H1 (cell line): ENCODE measurements at regions not wholly inside any gene's neighbourhood (a gene's known extent, or its start where the extent isn't known, plus 50 kb on each side); places are given as distances from the start of the nearest gene placed in this dataset.
"Not testable (repeated sequence)": the region's sequence is repeated elsewhere in the genome, so short reads cannot be mapped to it uniquely, and the experiment has no call there.

Experiments used
- CTCF ChIA-PET: fragments of 300-600 bp; sonication (Branson Sonifier 250); formaldehyde crosslinking; loops from one replicate; lab custom pipeline; 2021; ENCODE audit not compliant: partially characterized antibody; lab: Charles Lee
- POLR2A ChIA-PET: fragments of 300-600 bp; sonication (Branson Sonifier 250); formaldehyde crosslinking; loops from one replicate; lab custom pipeline; 2021; ENCODE audit warnings: inconsistent platforms; ENCODE audit not compliant: partially characterized antibody; lab: Charles Lee
- DNase-seq, 2 experiments: peaks; one replicate each; pipeline versions ENCODE4 v3.0.0 to v3.0.0-alpha.2; 2010 to 2022; ENCODE audit warnings: low spot score in 2 of 2, low read depth in 1 of 2, mixed read lengths in 1 of 2
- FAIRE-seq: peaks from 2 replicates; lab custom pipeline; 2011; peaks lifted over from hg19 to GRCh38; lab: Jason Lieb, UNC
- H2AFZ ChIP-seq: 2 replicates; pipeline ENCODE4 v1.8.1; 2012; ENCODE audit warnings: low read length, inconsistent platforms
- H2AK5ac ChIP-seq: 2 replicates; pipeline ENCODE4 v1.6.1; 2013; ENCODE audit warnings: low read depth, low read length
- H2BK120ac ChIP-seq: replicated peaks from 2 replicates; pipeline ENCODE3; 2013; ENCODE audit warnings: low read depth, low read length, inconsistent platforms
- H2BK12ac ChIP-seq: 2 replicates; pipeline ENCODE4 v1.6.1; 2013; ENCODE audit warnings: low read depth, low read length
- H2BK15ac ChIP-seq: 2 replicates; pipeline ENCODE4 v1.6.1; 2013; ENCODE audit warnings: low read length
- H2BK20ac ChIP-seq: 2 replicates; pipeline ENCODE4 v1.6.1; 2013; ENCODE audit warnings: low read length
- H2BK5ac ChIP-seq: 2 replicates; pipeline ENCODE4 v1.6.1; 2013; ENCODE audit warnings: low read depth, low read length
- H3K14ac ChIP-seq: 2 replicates; pipeline ENCODE4 v1.6.1; 2013; ENCODE audit warnings: inconsistent platforms; ENCODE audit not compliant: insufficient read length
- H3K18ac ChIP-seq: 2 replicates; pipeline ENCODE4 v1.6.1; 2013; ENCODE audit warnings: low read length; ENCODE audit errors: extremely low read depth
- H3K23ac ChIP-seq: 2 replicates; pipeline ENCODE4 v1.6.1; 2013; ENCODE audit warnings: inconsistent platforms; ENCODE audit not compliant: insufficient read length
- H3K23me2 ChIP-seq: 2 replicates; pipeline ENCODE4 v1.6.1; 2013; ENCODE audit warnings: low read depth, low read length
- H3K27ac ChIP-seq: 2 replicates; pipeline ENCODE4 v1.6.1; 2011; ENCODE audit warnings: low read depth, low read length, inconsistent platforms
- H3K27me3 ChIP-seq, 4 experiments: replicated peaks in 1 of 4; 1 replicate in 1 of 4; 2 replicates in 3 of 4; pipeline versions ENCODE4 v1.6.1 to v1.8.1; 2011 to 2013; ENCODE audit warnings: low read length in 3 of 4, mild to moderate bottlenecking in 3 of 4, inconsistent platforms in 2 of 4, mixed read lengths in 2 of 4, moderate library complexity in 1 of 4; ENCODE audit not compliant: control insufficient read depth in 3 of 4, insufficient read depth in 3 of 4; ENCODE audit errors: extremely low read depth in 1 of 4
- H3K36me3 ChIP-seq, 4 experiments: 2 replicates each; pipeline versions ENCODE4 v1.6.1 to v1.8.1; 2011 to 2013; ENCODE audit warnings: mild to moderate bottlenecking in 4 of 4, low read length in 3 of 4, moderate library complexity in 2 of 4, control low read depth in 1 of 4, inconsistent platforms in 1 of 4; ENCODE audit not compliant: insufficient read depth in 4 of 4, control insufficient read depth in 2 of 4
- H3K4ac ChIP-seq: replicated peaks from 2 replicates; pipeline ENCODE3; 2013; ENCODE audit warnings: low read length, low read depth, mixed read lengths, inconsistent platforms; ENCODE audit not compliant: insufficient read length
- H3K4me1 ChIP-seq, 4 experiments: replicated peaks in 1 of 4; 1 replicate in 1 of 4; 2 replicates in 3 of 4; pipeline versions ENCODE4 v1.6.1 to v1.8.1; 2011 to 2013; ENCODE audit warnings: low read length in 3 of 4, inconsistent platforms in 2 of 4, mixed read lengths in 1 of 4; ENCODE audit not compliant: insufficient read depth in 4 of 4, control insufficient read depth in 3 of 4
- H3K4me2 ChIP-seq, 2 experiments: 2 replicates each; pipeline versions ENCODE4 v1.6.1 to v1.8.1; 2011 to 2013; ENCODE audit warnings: low read depth in 2 of 2, low read length in 2 of 2, control low read depth in 1 of 2, inconsistent platforms in 1 of 2, mild to moderate bottlenecking in 1 of 2; ENCODE audit not compliant: insufficient read depth in 1 of 2
- H3K4me3 ChIP-seq, 4 experiments: fragments of 200-600, 300-600 bp in 1 of 4; sonication (generic), shearing (Covaris generic), sonication (Bioruptor Twin) in 1 of 4; 2 replicates each; pipeline versions ENCODE4 v1.5.1 to v1.8.1; 2011 to 2016; ENCODE audit warnings: low read length in 4 of 4, low read depth in 3 of 4, control low read depth in 2 of 4, inconsistent platforms in 2 of 4, mild to moderate bottlenecking in 2 of 4, mixed read lengths in 1 of 4, moderate library complexity in 1 of 4; ENCODE audit not compliant: insufficient read depth in 2 of 4; ENCODE audit errors: extremely low read depth in 1 of 4
- H3K56ac ChIP-seq: replicated peaks from 2 replicates; pipeline ENCODE3; 2013; ENCODE audit warnings: low read depth, mild to moderate bottlenecking, mixed read lengths, low read length, inconsistent platforms; ENCODE audit not compliant: insufficient read length
- H3K79me1 ChIP-seq: 2 replicates; pipeline ENCODE4 v1.6.1; 2013; ENCODE audit warnings: low read depth, low read length, control low read depth
- H3K79me2 ChIP-seq, 2 experiments: 2 replicates each; pipeline versions ENCODE4 v1.6.1 to v1.8.1; 2012 to 2013; ENCODE audit warnings: low read length in 2 of 2, mild to moderate bottlenecking in 2 of 2, inconsistent platforms in 1 of 2; ENCODE audit not compliant: insufficient read depth in 2 of 2, control insufficient read depth in 1 of 2
- H3K9ac ChIP-seq, 4 experiments: replicated peaks in 1 of 4; 1 replicate in 1 of 4; 2 replicates in 3 of 4; pipeline versions ENCODE4 v1.6.1 to v1.8.1; 2011 to 2013; ENCODE audit warnings: low read depth in 3 of 4, low read length in 3 of 4, control low read depth in 2 of 4, mild to moderate bottlenecking in 2 of 4, moderate library complexity in 2 of 4, inconsistent platforms in 1 of 4; ENCODE audit errors: extremely low read depth in 1 of 4
- H3K9me3 ChIP-seq, 2 experiments: 2 replicates each; pipeline versions ENCODE4 v1.6.1 to v1.8.1; 2012 to 2013; ENCODE audit warnings: mild to moderate bottlenecking in 2 of 2, moderate library complexity in 2 of 2, control low read depth in 1 of 2, inconsistent platforms in 1 of 2, low read depth in 1 of 2, low read length in 1 of 2, mixed read lengths in 1 of 2; ENCODE audit not compliant: insufficient read depth in 2 of 2
- H4K20me1 ChIP-seq, 2 experiments: replicated peaks in 1 of 2; 2 replicates each; pipeline versions ENCODE3 to v1.8.1; 2011 to 2013; ENCODE audit warnings: inconsistent platforms in 2 of 2, low read length in 2 of 2, mild to moderate bottlenecking in 1 of 2; ENCODE audit not compliant: insufficient read depth in 2 of 2, control insufficient read depth in 1 of 2
- H4K5ac ChIP-seq: 2 replicates; pipeline ENCODE4 v1.6.1; 2013; ENCODE audit warnings: low read length, low read depth, mixed read lengths, inconsistent platforms; ENCODE audit not compliant: insufficient read length
- H4K8ac ChIP-seq: 2 replicates; pipeline ENCODE4 v1.8.0; 2013; ENCODE audit warnings: mild to moderate bottlenecking, moderate library complexity, low read length, inconsistent platforms; ENCODE audit not compliant: insufficient read depth; ENCODE audit errors: extremely low read depth
- H4K91ac ChIP-seq: replicated peaks from 2 replicates; pipeline ENCODE3; 2013; ENCODE audit warnings: low read length, mixed read lengths, inconsistent platforms; ENCODE audit not compliant: insufficient read length
- WGBS, 2 experiments: shearing (Covaris generic) in 1 of 2; methylation state at CpG; one replicate each; pipeline versions ENCODE4 v1.1.6 to v1.1.7; 2013 to 2015; ENCODE audit warnings: low lambda C conversion rate in 2 of 2, mixed read lengths in 2 of 2, inconsistent platforms in 1 of 2, low coverage in 1 of 2, missing lambda C conversion rate in 1 of 2; ENCODE audit not compliant: insufficient replicate concordance in 2 of 2, insufficient coverage in 1 of 2, insufficient read length in 1 of 2; ENCODE audit errors: extremely low coverage in 1 of 2, missing lambda C conversion rate in 1 of 2; 5-methylcytosine and 5-hydroxymethylcytosine counted together

- H4K91ac ChIP-seq, H2AFZ ChIP-seq, H3K14ac ChIP-seq, H2BK5ac ChIP-seq, H3K79me1 ChIP-seq, H3K56ac ChIP-seq, H3K4me3 ChIP-seq, FAIRE-seq, H3K4me1 ChIP-seq, H3K9ac ChIP-seq, H3K18ac ChIP-seq, H3K23me2 ChIP-seq, H2BK120ac ChIP-seq, H4K8ac ChIP-seq, H3K36me3 ChIP-seq, H3K9me3 ChIP-seq, H4K5ac ChIP-seq, H2AK5ac ChIP-seq, H3K4me2 ChIP-seq, H2BK20ac ChIP-seq, POLR2A ChIA-PET, H3K4ac ChIP-seq, H2BK15ac ChIP-seq, DNase-seq, H3K23ac ChIP-seq, H3K27ac ChIP-seq, H2BK12ac ChIP-seq, H4K20me1 ChIP-seq, H3K27me3 ChIP-seq, H3K79me2 ChIP-seq: not testable (repeated sequence)
- WGBS, 2 experiments: 80% methylated on average over 6 of the region's 6 CpGs; no CpG with 5 or more reads in 1 of the 2 experiments
- CTCF ChIA-PET: interaction anchor here (0.6 to 4.6 kb wide), 4 partner anchors 13 to 393 kb away, joined by 3 to 24 read pairs (median 4); no protein-coding TSS in a partner anchor
Measured at GRCh38 chr4:67319607-67320006, 225.7 kb downstream of the CENPC start.

GRCh38 chr4:67300497-67301185, 244.7 kb downstream of the CENPC start:
- H3K9ac ChIP-seq, H2BK12ac ChIP-seq, H3K9me3 ChIP-seq, H2BK15ac ChIP-seq, H4K8ac ChIP-seq, H3K4me3 ChIP-seq, H3K79me1 ChIP-seq, H2AK5ac ChIP-seq, H3K4me2 ChIP-seq, H3K23ac ChIP-seq, H3K27me3 ChIP-seq, H2BK5ac ChIP-seq, H2AFZ ChIP-seq, H3K4ac ChIP-seq, H3K36me3 ChIP-seq, H2BK120ac ChIP-seq, H3K79me2 ChIP-seq, FAIRE-seq, H3K18ac ChIP-seq, H3K14ac ChIP-seq, H3K23me2 ChIP-seq, H4K91ac ChIP-seq, H3K27ac ChIP-seq, H3K4me1 ChIP-seq, H3K56ac ChIP-seq, H4K5ac ChIP-seq, H2BK20ac ChIP-seq, H4K20me1 ChIP-seq, DNase-seq: not testable (repeated sequence)
- ChIA-PET CTCF (interaction anchor here (1.0 to 1.1 kb wide), 3 partner anchors 12 to 344 kb away, joined by 3 to 4 read pairs (median 3); no protein-coding TSS in a partner anchor), POLR2A (interaction anchor here (1.0 to 1.2 kb wide), 2 partner anchors 8 to 9 kb away, joined by 3 read pairs; no protein-coding TSS in a partner anchor)
- 92% methylated on average over 11 of the region's 11 CpGs; no CpG with 5 or more reads in 1 of the 2 experiments for WGBS, 2 experiments
